Bronchial epithelial cell (primary cell): ENCODE measurements at regions not wholly inside any gene's neighbourhood (a gene's known extent, or its start where the extent isn't known, plus 50 kb on each side); places are given as distances from the start of the nearest gene placed in this dataset.

Source experiments
- DNase-seq: peaks from one replicate; pipeline ENCODE4 v3.0.0-alpha.2; 2010; ENCODE audit warnings: low read depth
- FAIRE-seq: peaks from 2 replicates; lab custom pipeline; 2011; peaks lifted over from hg19 to GRCh38; lab: Jason Lieb, UNC
- H3K27me3 ChIP-seq: 2 replicates; pipeline ENCODE4 v1.5.1; 2011; ENCODE audit warnings: low read length; ENCODE audit not compliant: control insufficient read depth, insufficient read depth
- H3K36me3 ChIP-seq: 2 replicates; pipeline ENCODE4 v1.5.1; 2011; ENCODE audit warnings: low read length; ENCODE audit not compliant: control insufficient read depth, insufficient read depth
- H3K4me3 ChIP-seq: 2 replicates; pipeline ENCODE4 v1.5.1; 2011; ENCODE audit warnings: mild to moderate bottlenecking, low read depth, low read length, control low read depth
- TF ChIP-seq, protein P1 (sequence below): IDR thresholded peaks from 2 replicates; pipeline ENCODE4 v1.5.1; 2011; ENCODE audit warnings: mild to moderate bottlenecking, moderate library complexity, low read length, control low read depth, inconsistent platforms; ENCODE audit not compliant: insufficient read depth, severe bottlenecking

DNA sequence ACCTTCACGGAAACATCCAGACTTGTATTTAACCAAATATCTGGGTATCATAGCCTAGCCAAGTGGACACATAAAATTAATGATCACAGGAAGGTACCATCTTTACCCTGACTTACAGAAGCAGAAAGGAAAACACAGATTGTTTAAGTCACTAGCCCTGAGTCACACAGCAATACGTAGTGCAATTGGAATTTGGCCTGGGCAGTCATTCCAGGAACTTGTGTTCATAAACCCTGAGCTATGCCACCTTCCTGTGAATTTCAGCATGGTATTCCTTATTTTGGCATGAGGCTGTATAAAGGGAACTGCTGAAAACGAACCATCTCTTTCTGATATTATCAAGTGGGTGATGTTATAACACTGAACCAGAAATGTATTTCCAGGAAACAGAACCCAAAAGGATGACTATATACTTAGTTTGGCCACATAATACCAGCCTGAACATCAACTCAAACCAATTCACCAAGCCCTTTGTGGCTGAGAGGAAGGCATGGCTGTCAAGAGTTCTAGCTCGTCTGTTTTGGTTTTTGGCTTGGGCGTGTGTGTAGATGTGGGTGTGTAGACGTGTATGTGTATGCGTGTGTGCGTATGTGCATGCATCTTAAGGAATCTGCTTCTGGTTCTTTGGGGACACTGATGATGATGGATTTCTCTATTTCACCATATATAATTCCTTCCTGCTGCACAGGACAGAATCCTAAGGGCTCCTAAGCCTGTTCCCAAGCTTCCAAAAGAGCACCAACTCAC lies 533.4 kb upstream of the ID2 start:
- H3K4me3 ChIP-seq: no peak overlapping the region
- FAIRE-seq (no peak), DNase-seq (peak; percentile 84)
- H3K27me3 ChIP-seq: no peaks in the 10 kb centered on the region
- TF ChIP-seq, protein P1, sequence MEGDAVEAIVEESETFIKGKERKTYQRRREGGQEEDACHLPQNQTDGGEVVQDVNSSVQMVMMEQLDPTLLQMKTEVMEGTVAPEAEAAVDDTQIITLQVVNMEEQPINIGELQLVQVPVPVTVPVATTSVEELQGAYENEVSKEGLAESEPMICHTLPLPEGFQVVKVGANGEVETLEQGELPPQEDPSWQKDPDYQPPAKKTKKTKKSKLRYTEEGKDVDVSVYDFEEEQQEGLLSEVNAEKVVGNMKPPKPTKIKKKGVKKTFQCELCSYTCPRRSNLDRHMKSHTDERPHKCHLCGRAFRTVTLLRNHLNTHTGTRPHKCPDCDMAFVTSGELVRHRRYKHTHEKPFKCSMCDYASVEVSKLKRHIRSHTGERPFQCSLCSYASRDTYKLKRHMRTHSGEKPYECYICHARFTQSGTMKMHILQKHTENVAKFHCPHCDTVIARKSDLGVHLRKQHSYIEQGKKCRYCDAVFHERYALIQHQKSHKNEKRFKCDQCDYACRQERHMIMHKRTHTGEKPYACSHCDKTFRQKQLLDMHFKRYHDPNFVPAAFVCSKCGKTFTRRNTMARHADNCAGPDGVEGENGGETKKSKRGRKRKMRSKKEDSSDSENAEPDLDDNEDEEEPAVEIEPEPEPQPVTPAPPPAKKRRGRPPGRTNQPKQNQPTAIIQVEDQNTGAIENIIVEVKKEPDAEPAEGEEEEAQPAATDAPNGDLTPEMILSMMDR: no peak
- no peaks in the 10 kb centered on the region for H3K36me3 ChIP-seq

DNA sequence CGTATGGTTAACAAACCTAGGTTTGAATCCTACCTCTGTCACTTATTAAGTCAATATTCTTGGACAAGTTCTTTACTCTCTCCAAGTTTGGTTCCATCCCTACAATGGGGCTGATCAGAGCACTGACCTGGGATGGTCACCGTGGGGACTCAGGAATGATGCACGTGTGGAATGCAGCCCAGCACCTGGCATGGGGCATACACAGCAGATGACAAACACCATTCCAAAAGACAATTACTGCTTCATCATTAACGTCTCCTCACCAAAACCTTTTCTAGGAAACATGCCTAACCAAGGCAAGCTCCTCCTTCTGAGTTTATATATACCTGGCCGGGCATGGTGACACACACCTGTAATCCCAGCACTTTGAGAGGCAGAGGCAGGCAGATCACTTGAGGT lies 532.9 kb upstream of the ID2 start:
- TF ChIP-seq, protein P1: no peak
- no peaks in the 10 kb centered on the region for H3K27me3 ChIP-seq
- H3K4me3 ChIP-seq: no peak overlapping the region
- DNase-seq (no peak), FAIRE-seq (no peak)
- H3K36me3 ChIP-seq: no peaks in the 10 kb centered on the region

DNA sequence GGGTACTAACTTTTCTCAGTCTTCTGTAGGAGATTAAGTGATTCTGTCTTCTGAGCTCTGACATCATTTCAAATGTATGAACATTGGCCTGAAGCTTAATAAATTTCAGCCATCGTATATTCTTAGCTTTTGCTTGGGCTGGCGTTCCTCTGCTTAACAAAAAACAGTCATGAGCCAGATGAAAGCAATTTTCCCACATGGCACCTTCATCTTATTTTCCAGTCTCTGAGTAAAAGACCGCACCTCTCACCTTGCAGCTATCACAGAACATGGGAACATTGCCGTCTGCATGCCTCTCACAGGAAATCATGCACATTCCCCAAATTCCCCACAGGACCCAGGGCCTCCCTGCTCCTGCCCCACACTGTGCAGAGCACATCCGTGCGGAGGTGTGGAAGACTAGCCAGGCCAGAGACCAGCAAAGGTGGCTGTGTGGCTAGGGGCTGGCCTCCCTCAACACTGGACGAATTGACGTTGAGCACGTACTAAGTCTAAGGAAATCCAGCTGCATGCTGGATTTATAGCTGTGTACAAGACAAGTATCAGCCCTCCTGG lies 531.8 kb upstream of the ID2 start:
- no peak overlapping the region for H3K4me3 ChIP-seq
- TF ChIP-seq, protein P1: no peak
- H3K36me3 ChIP-seq: no peaks in the 10 kb centered on the region
- DNase-seq (no peak), FAIRE-seq (no peak)
- H3K27me3 ChIP-seq: no peaks in the 10 kb centered on the region

DNA sequence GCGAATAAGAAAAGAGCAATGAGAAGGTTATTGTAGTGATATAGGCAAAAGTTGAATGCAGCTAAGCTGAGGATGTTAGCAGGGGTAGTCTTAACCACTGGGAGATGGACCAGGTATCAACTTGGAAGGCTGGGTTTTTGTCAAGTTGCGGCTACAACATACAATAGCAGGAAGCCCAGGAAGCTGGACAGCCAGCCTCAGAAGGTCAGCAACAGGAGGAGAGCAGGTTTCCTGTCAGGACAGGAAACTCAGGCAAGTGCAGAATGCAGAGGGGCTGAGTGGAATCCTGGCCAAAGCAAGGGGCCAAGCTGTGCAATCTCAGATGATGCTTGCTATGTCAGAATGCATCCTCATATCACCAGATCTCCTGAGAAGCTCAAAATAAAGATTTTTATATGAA lies 530.0 kb upstream of the ID2 start:
- TF ChIP-seq, protein P1: no peak
- DNase-seq: no peak
- no peaks in the 10 kb centered on the region for H3K36me3 ChIP-seq
- FAIRE-seq: no peak
- H3K27me3 ChIP-seq: no peaks in the 10 kb centered on the region
- no peak overlapping the region for H3K4me3 ChIP-seq

DNA sequence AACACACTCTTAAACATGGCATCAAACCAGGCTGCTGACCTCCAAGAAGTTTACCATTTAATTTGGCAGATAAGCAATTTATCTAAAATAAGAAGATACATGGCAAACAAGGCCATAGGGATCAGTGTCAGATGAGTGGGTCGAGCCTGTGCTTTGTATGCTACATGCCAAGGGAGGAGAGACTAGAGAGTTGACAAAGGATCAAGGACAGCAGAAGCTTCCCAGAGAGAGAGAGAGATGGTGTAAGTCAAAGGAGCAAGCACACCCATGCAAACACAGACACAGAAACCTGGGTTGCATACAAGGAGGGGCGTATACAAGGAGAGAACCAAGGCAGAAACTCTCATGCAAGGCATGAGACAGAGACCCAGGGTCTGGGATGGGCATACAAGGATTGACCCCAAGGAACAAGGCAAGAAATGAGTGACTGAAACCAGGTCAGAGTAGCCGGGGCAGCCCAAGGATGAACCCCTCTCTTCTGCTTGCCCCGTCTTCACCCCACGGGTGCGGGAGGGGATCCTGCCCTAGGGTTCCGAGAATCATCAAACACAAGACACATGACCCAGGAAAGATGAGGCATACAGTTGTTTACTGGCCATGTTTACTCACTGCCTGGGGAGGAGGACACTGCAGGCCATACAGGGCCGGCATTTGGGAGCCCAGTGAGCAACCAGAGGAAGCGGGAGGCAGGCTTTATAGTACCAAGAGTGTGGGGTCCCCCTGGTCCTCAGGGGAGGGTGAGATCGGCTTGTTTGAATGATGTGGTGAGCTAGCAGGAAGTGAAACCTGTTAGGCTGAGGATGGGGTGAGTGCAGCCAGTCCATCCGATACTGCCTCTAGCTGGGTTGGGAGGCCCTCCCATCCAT lies 529.2 kb upstream of the ID2 start:
- no peak for FAIRE-seq
- H3K36me3 ChIP-seq: no peaks in the 10 kb centered on the region
- DNase-seq: no peak
- TF ChIP-seq, protein P1: no peak
- H3K4me3 ChIP-seq: no peak overlapping the region
- no peaks in the 10 kb centered on the region for H3K27me3 ChIP-seq
